ENCODE measurements at regions not wholly inside any gene's neighbourhood (a gene's known extent, or its start where the extent isn't known, plus 50 kb on each side); places are given as distances from the start of the nearest gene placed in this dataset.

GRCh38 chr12:131353376-131353775 is 357.5 kb upstream of the SFSWAP start:
- no peak overlapping the region for H3K27ac Mint-ChIP-seq
- no peak for TF ChIP-seq CTCF (IDR thresholded peaks at IDR 0.05; ENCODE audit: unreplicated experiment)
- no peaks in the 10 kb centered on the region for H3K9me3 Mint-ChIP-seq
- H3K4me3 Mint-ChIP-seq, result no peak overlapping the region
- H3K36me3 Mint-ChIP-seq, result no peaks in the 10 kb centered on the region
- H3K4me1 Mint-ChIP-seq, result peaks cover 40% of the 10 kb centered on the region
- peaks cover 7% of the 10 kb centered on the region for H3K27me3 Mint-ChIP-seq (ENCODE audit: low read depth)
- no peak for DNase-seq (ENCODE audit: low spot score in 2 of 2, unreplicated experiment in 2 of 2)

GRCh38 chr12:131353826-131354225 is 357.1 kb upstream of the SFSWAP start:
- Mint-ChIP-seq H3K27me3 (ENCODE audit: low read depth) (peaks cover 8% of the 10 kb centered on the region), H3K4me1 (peaks cover 36% of the 10 kb centered on the region), H3K36me3 (no peaks in the 10 kb centered on the region), H3K9me3 (no peaks in the 10 kb centered on the region), H3K4me3 (no peak overlapping the region), H3K27ac (no peak overlapping the region)
- no peak for TF ChIP-seq CTCF (IDR thresholded peaks at IDR 0.05; ENCODE audit: unreplicated experiment)
- DNase-seq (ENCODE audit: low spot score in 2 of 2, unreplicated experiment in 2 of 2), result no peak

- H3K4me1 Mint-ChIP-seq, result peaks cover 23% of the 10 kb centered on the region
- peaks cover 19% of the 10 kb centered on the region for H3K27me3 Mint-ChIP-seq (ENCODE audit: low read depth)
- H3K36me3 Mint-ChIP-seq, result no peaks in the 10 kb centered on the region
- no peak overlapping the region for H3K27ac Mint-ChIP-seq
- peaks cover 5% of the 10 kb centered on the region for H3K9me3 Mint-ChIP-seq
- TF ChIP-seq CTCF (IDR thresholded peaks at IDR 0.05; ENCODE audit: unreplicated experiment), result no peak
- H3K4me3 Mint-ChIP-seq, result no peak overlapping the region
- DNase-seq (ENCODE audit: low spot score in 2 of 2, unreplicated experiment in 2 of 2), result no peak
Measured at GRCh38 chr12:131355361-131356245, 355.3 kb upstream of the SFSWAP start.

- no peak overlapping the region for H3K27ac Mint-ChIP-seq
Measured at GRCh38 chr12:131356485-131357184, 354.3 kb upstream of the SFSWAP start.

GRCh38 chr12:131357185-131357747 is 353.6 kb upstream of the SFSWAP start:
- DNase-seq (ENCODE audit: low spot score in 2 of 2, unreplicated experiment in 2 of 2), result no peak
- Mint-ChIP-seq H3K27ac (no peak overlapping the region), H3K4me1 (peaks cover 19% of the 10 kb centered on the region)

More at GRCh38 chr12:131356485-131357184, 354.3 kb upstream of the SFSWAP start:
- Mint-ChIP-seq H3K4me3 (no peak overlapping the region), H3K9me3 (peaks cover 5% of the 10 kb centered on the region), H3K36me3 (no peaks in the 10 kb centered on the region), H3K4me1 (peaks cover 19% of the 10 kb centered on the region), H3K27me3 (ENCODE audit: low read depth) (peaks cover 24% of the 10 kb centered on the region)
- TF ChIP-seq CTCF (IDR thresholded peaks at IDR 0.05; ENCODE audit: unreplicated experiment), result no peak
- no peak for DNase-seq (ENCODE audit: low spot score in 2 of 2, unreplicated experiment in 2 of 2)

More at GRCh38 chr12:131357185-131357747, 353.6 kb upstream of the SFSWAP start:
- Mint-ChIP-seq H3K36me3 (no peaks in the 10 kb centered on the region), H3K9me3 (peaks cover 5% of the 10 kb centered on the region), H3K27me3 (ENCODE audit: low read depth) (peaks cover 30% of the 10 kb centered on the region), H3K4me3 (no peak overlapping the region)
- TF ChIP-seq CTCF (IDR thresholded peaks at IDR 0.05; ENCODE audit: unreplicated experiment), result no peak
